ENCODE measurements at regions not wholly inside any gene's neighbourhood (a gene's known extent, or its start where the extent isn't known, plus 50 kb on each side); places are given as distances from the start of the nearest gene placed in this dataset.

GRCh38 chrX:68594769-68595168, 52.7 kb upstream of the STARD8 start:
- H3K27me3 ChIP-seq (replicated peaks in 1 of 2; ENCODE audit: control insufficient read depth in 2 of 2, insufficient read depth in 2 of 2, low read length in 1 of 2) = no peaks in the 10 kb centered on the region
- H2AFZ ChIP-seq (ENCODE audit: control insufficient read depth, low read depth, low read length) = no peak overlapping the region
- TF ChIP-seq ELK1 (IDR thresholded peaks at IDR 0.05; ENCODE audit: low read depth, low read length) (no peak), ETV6 (conservative IDR thresholded peaks at IDR 0.05 in 1 of 2, IDR thresholded peaks at IDR 0.05 in 1 of 2; ENCODE audit: borderline replicate concordance in 1 of 2, low read depth in 1 of 2) (no peak), RELA (IDR thresholded peaks at IDR 0.05; ENCODE audit: borderline replicate concordance, partially characterized antibody) (no peak), POU2F2 (IDR thresholded peaks at IDR 0.05; ENCODE audit: borderline replicate concordance, low read depth, low read length) (no peak), SMC3 (IDR thresholded peaks at IDR 0.05; ENCODE audit: borderline replicate concordance, low read length) (no peak), POLR2AphosphoS2 (IDR thresholded peaks at IDR 0.05; ENCODE audit: low read depth, low read length) (no peak), STAT1 (conservative IDR thresholded peaks at IDR 0.05) (no peak), ASH2L (IDR thresholded peaks at IDR 0.05; ENCODE audit: borderline replicate concordance, low read depth) (no peak), ZNF24 (IDR thresholded peaks at IDR 0.05) (no peak), IRF3 (IDR thresholded peaks at IDR 0.05) (no peak), EGR1 (IDR thresholded peaks at IDR 0.05; ENCODE audit: borderline replicate concordance in 1 of 2, low read depth in 2 of 2, low read length in 2 of 2) (no peak)
- TF ChIP-seq, protein P1, sequence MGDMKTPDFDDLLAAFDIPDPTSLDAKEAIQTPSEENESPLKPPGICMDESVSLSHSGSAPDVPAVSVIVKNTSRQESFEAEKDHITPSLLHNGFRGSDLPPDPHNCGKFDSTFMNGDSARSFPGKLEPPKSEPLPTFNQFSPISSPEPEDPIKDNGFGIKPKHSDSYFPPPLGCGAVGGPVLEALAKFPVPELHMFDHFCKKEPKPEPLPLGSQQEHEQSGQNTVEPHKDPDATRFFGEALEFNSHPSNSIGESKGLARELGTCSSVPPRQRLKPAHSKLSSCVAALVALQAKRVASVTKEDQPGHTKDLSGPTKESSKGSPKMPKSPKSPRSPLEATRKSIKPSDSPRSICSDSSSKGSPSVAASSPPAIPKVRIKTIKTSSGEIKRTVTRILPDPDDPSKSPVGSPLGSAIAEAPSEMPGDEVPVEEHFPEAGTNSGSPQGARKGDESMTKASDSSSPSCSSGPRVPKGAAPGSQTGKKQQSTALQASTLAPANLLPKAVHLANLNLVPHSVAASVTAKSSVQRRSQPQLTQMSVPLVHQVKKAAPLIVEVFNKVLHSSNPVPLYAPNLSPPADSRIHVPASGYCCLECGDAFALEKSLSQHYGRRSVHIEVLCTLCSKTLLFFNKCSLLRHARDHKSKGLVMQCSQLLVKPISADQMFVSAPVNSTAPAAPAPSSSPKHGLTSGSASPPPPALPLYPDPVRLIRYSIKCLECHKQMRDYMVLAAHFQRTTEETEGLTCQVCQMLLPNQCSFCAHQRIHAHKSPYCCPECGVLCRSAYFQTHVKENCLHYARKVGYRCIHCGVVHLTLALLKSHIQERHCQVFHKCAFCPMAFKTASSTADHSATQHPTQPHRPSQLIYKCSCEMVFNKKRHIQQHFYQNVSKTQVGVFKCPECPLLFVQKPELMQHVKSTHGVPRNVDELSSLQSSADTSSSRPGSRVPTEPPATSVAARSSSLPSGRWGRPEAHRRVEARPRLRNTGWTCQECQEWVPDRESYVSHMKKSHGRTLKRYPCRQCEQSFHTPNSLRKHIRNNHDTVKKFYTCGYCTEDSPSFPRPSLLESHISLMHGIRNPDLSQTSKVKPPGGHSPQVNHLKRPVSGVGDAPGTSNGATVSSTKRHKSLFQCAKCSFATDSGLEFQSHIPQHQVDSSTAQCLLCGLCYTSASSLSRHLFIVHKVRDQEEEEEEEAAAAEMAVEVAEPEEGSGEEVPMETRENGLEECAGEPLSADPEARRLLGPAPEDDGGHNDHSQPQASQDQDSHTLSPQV (IDR thresholded peaks at IDR 0.05) = no peak
- TF ChIP-seq, protein P2, sequence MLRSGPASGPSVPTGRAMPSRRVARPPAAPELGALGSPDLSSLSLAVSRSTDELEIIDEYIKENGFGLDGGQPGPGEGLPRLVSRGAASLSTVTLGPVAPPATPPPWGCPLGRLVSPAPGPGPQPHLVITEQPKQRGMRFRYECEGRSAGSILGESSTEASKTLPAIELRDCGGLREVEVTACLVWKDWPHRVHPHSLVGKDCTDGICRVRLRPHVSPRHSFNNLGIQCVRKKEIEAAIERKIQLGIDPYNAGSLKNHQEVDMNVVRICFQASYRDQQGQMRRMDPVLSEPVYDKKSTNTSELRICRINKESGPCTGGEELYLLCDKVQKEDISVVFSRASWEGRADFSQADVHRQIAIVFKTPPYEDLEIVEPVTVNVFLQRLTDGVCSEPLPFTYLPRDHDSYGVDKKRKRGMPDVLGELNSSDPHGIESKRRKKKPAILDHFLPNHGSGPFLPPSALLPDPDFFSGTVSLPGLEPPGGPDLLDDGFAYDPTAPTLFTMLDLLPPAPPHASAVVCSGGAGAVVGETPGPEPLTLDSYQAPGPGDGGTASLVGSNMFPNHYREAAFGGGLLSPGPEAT (IDR thresholded peaks at IDR 0.05; ENCODE audit: low read depth) = no peak
- SMC1A ChIA-PET (ENCODE audit: uncharacterized antibody, unreplicated experiment) = no interaction called here
- H3K27ac ChIP-seq (ENCODE audit: control insufficient read depth, insufficient read depth) = no peak overlapping the region
- intact Hi-C loops (cut with micrococcal nuclease; ENCODE audit: unreplicated experiment) (no loop called here), in situ Hi-C loops (cut with MboI) (no loop called here)
- H3K36me3 ChIP-seq (ENCODE audit: control insufficient read depth in 2 of 2, insufficient read depth in 2 of 2, low read length in 1 of 2) = no peaks in the 10 kb centered on the region
- no peak for ATAC-seq
- CTCF ChIA-PET = no interaction called here
- no peak overlapping the region for H3K4me2 ChIP-seq (ENCODE audit: control insufficient read depth, insufficient read depth)
- H3K4me1 ChIP-seq (ENCODE audit: control insufficient read depth, insufficient read depth, low read length) = no peaks in the 10 kb centered on the region
- RAD21 ChIA-PET (ENCODE audit: unreplicated experiment) = no interaction called here
- no peaks in the 10 kb centered on the region for H4K20me1 ChIP-seq (ENCODE audit: control insufficient read depth, insufficient read depth)
- no TSS peak for BruUV-seq (replicated peaks)
- no peak for DNase-seq (ENCODE audit: low read depth, low spot score)
- POLR2A ChIA-PET = interaction anchor here (0.7 kb wide), 1 partner anchor 52 kb away, joined by 4 read pairs; no protein-coding TSS in a partner anchor
- no peak overlapping the region for H3K4me3 ChIP-seq
- no peak overlapping the region for H3K9ac ChIP-seq (ENCODE audit: control insufficient read depth, insufficient read depth, low read length)
- no peak for FAIRE-seq
- no peaks in the 10 kb centered on the region for H3K79me2 ChIP-seq (ENCODE audit: control insufficient read depth, insufficient read depth, low read length)
- 21% methylated on average over 4 of the region's 4 CpGs for WGBS (ENCODE audit: insufficient coverage, insufficient replicate concordance, low lambda C conversion rate, missing lambda C conversion rate)
- H3K9me3 ChIP-seq (replicated peaks; ENCODE audit: control insufficient read depth, insufficient read depth, low read length) = no peaks in the 10 kb centered on the region
